Left ventricle myocardium inferior (tissue), 1 donor: ENCODE measurements at regions not wholly inside any gene's neighbourhood (a gene's known extent, or its start where the extent isn't known, plus 50 kb on each side); places are given as distances from the start of the nearest gene placed in this dataset.
"Not testable (repeated sequence)": the region's sequence is repeated elsewhere in the genome, so short reads cannot be mapped to it uniquely, and the experiment has no call there.

Experiments used
- DNase-seq: peaks from one replicate; pipeline ENCODE4 v3.0.0-alpha.2; 2020
- H3K27ac ChIP-seq: fragments of 200-600 bp; replicated peaks from 2 replicates; pipeline ENCODE4 v1.8.0; 2021
- H3K27me3 ChIP-seq: fragments of 200-600 bp; 2 replicates; pipeline ENCODE4 v1.8.0; 2021; ENCODE audit warnings: low read depth
- H3K36me3 ChIP-seq: fragments of 200-600 bp; 2 replicates; pipeline ENCODE4 v1.8.0; 2021
- H3K4me1 ChIP-seq: fragments of 200-600 bp; 2 replicates; pipeline ENCODE4 v1.8.0; 2021
- H3K4me3 ChIP-seq: fragments of 200-600 bp; 2 replicates; pipeline ENCODE4 v1.8.0; 2021; ENCODE audit warnings: mild to moderate bottlenecking, moderate library complexity
- H3K9me3 ChIP-seq: fragments of 200-600 bp; replicated peaks from 2 replicates; pipeline ENCODE4 v1.8.0; 2021
- intact Hi-C: fragments of 100-400 bp; cut with micrococcal nuclease; formaldehyde crosslinking; loops from one replicate; pipeline ENCODE4 v1.11.0; 2022
- TF ChIP-seq, protein P1 (sequence below): fragments of 200-600 bp; IDR thresholded peaks from 2 replicates; pipeline ENCODE4 v1.8.0; 2021; ENCODE audit warnings: antibody characterized with exemption, mild to moderate bottlenecking, borderline replicate concordance
- donor health status: DM: no; HTN: yes; CAD: no; lungs with severe emphysema.

DNA sequence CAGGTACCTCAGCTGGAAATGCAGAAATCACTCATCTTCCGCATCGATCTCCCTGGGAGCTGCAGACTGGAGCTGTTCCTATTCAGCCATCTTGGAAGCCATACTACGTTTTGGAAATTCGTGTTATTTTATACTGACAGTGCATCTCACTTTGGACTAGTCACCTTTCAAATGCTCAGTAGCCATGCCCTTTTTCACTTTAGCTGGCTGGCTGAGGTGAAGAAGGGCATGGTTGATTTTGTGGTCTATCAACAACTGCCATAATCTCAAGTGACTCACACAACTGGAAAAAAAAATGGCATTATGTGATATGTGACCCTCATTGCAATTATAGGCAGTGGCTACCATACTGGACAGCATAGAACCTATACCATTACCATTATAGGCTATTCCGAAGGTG lies 100.5 kb downstream of the CCDC71L start:
- Histone ChIP-seq H3K4me3 (no peak overlapping the region), H3K4me1 (no peaks in the 10 kb centered on the region), H3K9me3 (peaks cover 14% of the 10 kb centered on the region), H3K36me3 (no peaks in the 10 kb centered on the region), H3K27ac (no peak overlapping the region), H3K27me3 (peaks cover 8% of the 10 kb centered on the region)
- intact Hi-C loops, result no loop called here
- no peak for DNase-seq
- TF ChIP-seq, protein P1, sequence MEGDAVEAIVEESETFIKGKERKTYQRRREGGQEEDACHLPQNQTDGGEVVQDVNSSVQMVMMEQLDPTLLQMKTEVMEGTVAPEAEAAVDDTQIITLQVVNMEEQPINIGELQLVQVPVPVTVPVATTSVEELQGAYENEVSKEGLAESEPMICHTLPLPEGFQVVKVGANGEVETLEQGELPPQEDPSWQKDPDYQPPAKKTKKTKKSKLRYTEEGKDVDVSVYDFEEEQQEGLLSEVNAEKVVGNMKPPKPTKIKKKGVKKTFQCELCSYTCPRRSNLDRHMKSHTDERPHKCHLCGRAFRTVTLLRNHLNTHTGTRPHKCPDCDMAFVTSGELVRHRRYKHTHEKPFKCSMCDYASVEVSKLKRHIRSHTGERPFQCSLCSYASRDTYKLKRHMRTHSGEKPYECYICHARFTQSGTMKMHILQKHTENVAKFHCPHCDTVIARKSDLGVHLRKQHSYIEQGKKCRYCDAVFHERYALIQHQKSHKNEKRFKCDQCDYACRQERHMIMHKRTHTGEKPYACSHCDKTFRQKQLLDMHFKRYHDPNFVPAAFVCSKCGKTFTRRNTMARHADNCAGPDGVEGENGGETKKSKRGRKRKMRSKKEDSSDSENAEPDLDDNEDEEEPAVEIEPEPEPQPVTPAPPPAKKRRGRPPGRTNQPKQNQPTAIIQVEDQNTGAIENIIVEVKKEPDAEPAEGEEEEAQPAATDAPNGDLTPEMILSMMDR, result no peak

DNA sequence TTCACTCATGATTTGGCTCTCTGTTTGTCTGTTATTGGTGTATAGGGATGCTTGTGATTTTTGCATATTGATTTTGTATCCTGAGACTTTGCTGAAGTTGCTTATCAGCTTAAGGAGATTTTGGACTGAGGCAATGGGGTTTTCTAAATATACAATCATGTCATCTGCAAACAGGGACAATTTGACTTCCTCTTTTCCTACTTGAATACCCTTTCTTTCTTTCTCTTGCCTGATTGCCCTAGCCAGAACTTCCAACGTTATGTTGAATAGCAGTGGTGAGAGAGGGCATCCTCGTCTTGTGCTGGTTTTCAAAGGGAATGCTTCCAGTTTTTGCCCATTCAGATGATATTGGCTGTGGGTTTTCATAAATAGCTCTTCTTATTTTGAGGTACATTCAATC lies 104.7 kb downstream of the CCDC71L start:
- intact Hi-C loops, H3K27me3 ChIP-seq: not testable (repeated sequence)

GRCh38 chr7:106554623-106555022 lies 106.3 kb downstream of the CCDC71L start:
- DNase-seq, H3K4me3 ChIP-seq, H3K36me3 ChIP-seq, H3K27ac ChIP-seq, H3K27me3 ChIP-seq, H3K4me1 ChIP-seq: not testable (repeated sequence)
- H3K9me3 ChIP-seq, result peaks cover 19% of the 10 kb centered on the region
- intact Hi-C loops, result loop anchor here (5.0 kb wide), 1 partner anchor 178 kb away; no protein-coding TSS in a partner anchor

More for the DNA sequence above, 104.7 kb downstream of the CCDC71L start:
- peaks cover 19% of the 10 kb centered on the region for H3K9me3 ChIP-seq
- H3K36me3 ChIP-seq, DNase-seq, H3K4me3 ChIP-seq, H3K4me1 ChIP-seq, H3K27ac ChIP-seq: not testable (repeated sequence)

DNA sequence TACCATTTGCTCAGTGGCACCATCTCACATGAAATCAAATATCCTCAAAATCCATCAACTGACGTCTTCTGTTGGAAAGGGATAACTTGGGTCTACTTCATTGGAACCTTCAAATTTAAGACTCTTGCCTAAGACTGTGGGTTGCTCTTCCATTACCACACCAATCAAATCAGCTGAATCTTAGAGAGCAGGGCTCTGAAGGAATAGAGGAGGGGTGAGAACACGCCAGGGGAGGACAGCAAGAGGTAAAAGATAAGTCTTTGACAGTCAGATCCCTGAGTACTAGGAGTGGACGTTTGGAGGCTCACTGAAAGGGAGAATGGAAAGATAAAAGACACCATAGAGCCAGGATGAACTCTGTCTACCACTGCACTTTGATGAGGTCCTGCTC lies 107.5 kb downstream of the CCDC71L start:
- Histone ChIP-seq H3K4me1 (no peaks in the 10 kb centered on the region), H3K9me3 (peaks cover 15% of the 10 kb centered on the region), H3K27ac (no peak overlapping the region), H3K4me3 (no peak overlapping the region), H3K36me3 (no peaks in the 10 kb centered on the region), H3K27me3 (no peaks in the 10 kb centered on the region)
- intact Hi-C loops, result loop anchor here (5.0 kb wide), 1 partner anchor 179 kb away; no protein-coding TSS in a partner anchor
- no peak for DNase-seq
- TF ChIP-seq, protein P1, result no peak

- no peak overlapping the region for H3K4me3 ChIP-seq
- no peaks in the 10 kb centered on the region for H3K4me1 ChIP-seq
- peaks cover 12% of the 10 kb centered on the region for H3K9me3 ChIP-seq
- TF ChIP-seq, protein P1, result no peak
- H3K27ac ChIP-seq, result no peak overlapping the region
- intact Hi-C loops, result loop anchor here (5.0 kb wide), 1 partner anchor 179 kb away; no protein-coding TSS in a partner anchor
- no peaks in the 10 kb centered on the region for H3K36me3 ChIP-seq
- no peak for DNase-seq
- H3K27me3 ChIP-seq, result no peaks in the 10 kb centered on the region
Measured at GRCh38 chr7:106552645-106553445, 108.1 kb downstream of the CCDC71L start.

GRCh38 chr7:106551936-106552335 lies 109.0 kb downstream of the CCDC71L start:
- no peaks in the 10 kb centered on the region for H3K4me1 ChIP-seq

More at GRCh38 chr7:106551936-106552335, 109.0 kb downstream of the CCDC71L start:
- TF ChIP-seq, protein P1, result no peak
- Histone ChIP-seq H3K4me3 (no peak overlapping the region), H3K27ac (no peak overlapping the region), H3K9me3 (peaks cover 12% of the 10 kb centered on the region), H3K27me3 (no peaks in the 10 kb centered on the region), H3K36me3 (no peaks in the 10 kb centered on the region)
- intact Hi-C loops, result loop anchor here (5.0 kb wide), 1 partner anchor 180 kb away; no protein-coding TSS in a partner anchor
- DNase-seq, result no peak
